DMS 273 treated with DMSO at 0.1 percent for 48 hours (cell line): ENCODE measurements at regions not wholly inside any gene's neighbourhood (a gene's known extent, or its start where the extent isn't known, plus 50 kb on each side); places are given as distances from the start of the nearest gene placed in this dataset.
"Not testable (repeated sequence)": the region's sequence is repeated elsewhere in the genome, so short reads cannot be mapped to it uniquely, and the experiment has no call there.

Source experiments
- DNase-seq: peaks from one replicate; lab custom pipeline; 2025; lab: John Stamatoyannopoulos, UW

DNA sequence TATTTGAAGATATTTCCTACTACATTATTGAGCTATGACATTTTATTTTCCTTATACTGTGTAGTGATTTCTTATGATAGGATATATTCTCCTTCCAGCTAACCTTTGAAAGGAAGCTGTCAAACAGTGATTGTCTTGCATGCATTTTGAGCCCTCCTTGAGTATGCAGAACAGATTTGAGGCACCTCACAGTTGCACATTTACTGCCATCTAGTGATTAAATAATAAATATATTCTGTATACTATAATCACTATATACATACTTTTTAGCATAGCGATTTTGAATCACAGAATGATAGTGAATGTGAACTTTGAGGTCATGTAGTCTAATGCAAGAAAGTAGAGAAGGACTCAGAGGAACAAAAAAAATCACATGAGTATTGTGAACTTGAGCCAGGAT is 268.4 kb upstream of the CDH19 start:
- no peak for DNase-seq

DNA sequence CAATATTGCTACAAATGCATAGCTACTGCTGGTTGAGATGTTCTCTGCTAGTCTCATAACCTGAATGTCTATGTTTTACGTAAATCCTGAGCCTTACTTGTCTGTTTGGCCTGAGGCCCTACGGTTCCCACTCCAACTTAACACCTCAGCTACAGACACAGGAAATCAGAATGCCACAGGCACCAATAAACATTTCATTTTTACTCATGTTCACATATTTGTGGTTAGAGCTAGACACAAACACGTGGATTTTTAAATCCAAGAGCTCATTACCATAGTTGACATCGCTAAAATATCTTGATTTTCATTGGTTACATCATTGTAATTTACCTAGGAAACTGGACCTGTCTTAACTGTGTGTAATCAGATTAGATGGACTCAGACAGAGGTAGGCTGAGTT is 263.8 kb upstream of the CDH19 start:
- DNase-seq, result no peak

DNA sequence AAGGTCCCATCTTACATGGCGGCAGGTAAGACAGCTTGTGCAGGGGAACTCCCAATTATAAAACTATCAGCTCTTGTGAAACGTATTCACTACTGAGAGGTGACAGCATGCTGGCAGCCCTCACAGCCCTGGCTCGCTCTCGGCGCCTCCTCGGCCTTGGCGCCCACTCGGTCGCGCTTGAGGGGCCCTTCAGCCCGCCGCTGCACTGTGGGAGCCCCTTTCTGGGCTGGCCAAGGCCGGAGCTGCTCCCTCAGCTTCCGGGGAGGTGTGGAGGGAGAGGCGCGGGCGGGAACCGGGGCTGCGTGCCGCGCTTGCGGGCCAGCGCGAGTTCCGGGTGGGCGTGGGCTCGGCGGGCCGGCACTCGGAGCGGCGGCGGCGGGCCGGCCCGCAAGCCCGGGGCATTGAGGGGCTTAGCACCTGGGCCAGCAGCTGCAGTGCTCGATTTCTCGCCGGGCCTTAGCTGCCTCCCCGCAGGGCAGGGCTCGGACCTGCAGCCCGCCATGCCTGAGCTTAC is 262.6 kb upstream of the CDH19 start:
- DNase-seq, result not testable (repeated sequence)

DNA sequence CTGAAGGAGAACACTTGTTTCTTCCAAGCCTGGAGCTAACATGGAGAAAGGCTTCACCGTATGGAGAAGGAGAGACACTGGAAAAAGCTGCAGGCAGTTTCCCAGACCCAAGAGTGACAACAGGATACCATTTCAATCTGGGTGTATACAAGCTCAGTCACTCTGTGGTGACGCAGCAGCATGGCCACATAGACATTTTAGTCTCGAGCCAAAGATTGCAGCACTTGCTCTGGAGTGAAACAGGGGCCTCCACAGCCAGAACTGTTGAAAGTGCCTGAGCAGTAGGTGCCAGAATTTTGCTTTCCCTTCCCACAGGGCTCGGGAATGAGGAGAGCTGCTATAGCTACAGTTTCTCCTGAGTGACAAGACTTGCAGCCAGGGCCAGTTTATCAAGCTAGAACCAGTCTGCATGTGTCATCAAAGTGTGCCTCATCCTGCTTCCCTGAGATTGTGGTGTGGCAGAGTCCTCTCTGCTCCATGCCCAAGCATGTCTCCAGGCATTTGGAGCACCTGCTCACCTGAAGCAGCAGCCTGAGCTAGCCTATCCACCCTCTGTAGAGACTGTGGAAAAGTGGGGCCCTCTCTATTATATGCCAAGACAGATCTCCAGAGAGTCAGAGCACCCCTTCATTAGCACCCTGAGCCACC is 234.6 kb upstream of the CDH19 start:
- no peak for DNase-seq

DNA sequence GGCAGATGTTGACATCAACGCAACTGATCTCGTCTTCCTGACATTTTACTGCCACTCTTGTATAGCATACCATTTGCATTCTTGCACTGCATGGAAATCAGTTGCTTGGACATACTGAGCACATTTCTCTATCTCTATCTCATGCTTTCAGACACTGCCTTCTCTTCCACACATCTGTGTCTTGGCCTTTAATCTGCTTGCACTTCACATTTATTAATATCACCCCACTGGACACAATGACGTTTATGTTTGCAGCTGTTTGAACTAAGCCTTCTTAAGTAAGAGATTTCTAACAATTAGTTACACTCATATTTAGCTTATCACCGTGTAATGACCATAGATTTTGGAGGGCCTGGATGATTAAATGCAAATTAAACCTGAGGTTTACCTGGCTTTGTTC is 229.8 kb upstream of the CDH19 start:
- DNase-seq, result no peak

DNA sequence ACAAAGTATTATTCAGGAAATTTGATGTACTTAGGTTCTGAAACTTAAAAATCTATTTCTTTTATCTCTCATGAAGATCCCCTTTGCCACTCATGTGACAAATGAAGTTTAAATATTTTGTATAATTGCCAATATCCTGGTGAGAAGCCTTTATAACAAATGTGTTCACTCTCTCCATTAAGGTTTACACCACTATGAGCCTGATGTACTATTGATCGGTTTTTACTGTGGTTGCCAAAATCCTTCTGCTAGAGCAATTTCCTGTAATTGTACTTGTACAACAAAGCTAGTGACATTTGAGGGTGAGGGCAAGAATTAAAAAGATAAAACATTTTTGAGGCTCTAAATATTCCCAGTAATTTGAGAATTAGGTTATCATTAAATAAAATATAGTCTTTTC is 222.3 kb upstream of the CDH19 start:
- no peak for DNase-seq

DNA sequence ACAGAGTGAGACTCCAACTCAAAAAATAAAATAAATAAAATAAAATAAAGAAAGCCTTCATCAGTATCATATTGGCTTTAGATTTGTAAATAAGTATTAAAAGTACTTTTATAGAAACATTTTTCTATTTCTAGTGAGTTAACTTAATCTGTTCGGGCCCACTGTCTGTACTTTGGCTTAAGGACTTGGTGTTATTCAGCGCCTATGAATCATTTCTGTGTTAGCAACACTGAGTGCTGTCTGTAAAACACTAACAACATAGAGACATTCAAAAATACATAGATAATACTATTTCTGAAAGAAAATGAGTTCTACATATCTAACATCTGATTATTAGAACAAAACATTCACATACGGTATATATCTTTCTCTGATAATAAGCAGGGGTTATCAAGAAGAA is 221.5 kb upstream of the CDH19 start:
- no peak for DNase-seq

DNA sequence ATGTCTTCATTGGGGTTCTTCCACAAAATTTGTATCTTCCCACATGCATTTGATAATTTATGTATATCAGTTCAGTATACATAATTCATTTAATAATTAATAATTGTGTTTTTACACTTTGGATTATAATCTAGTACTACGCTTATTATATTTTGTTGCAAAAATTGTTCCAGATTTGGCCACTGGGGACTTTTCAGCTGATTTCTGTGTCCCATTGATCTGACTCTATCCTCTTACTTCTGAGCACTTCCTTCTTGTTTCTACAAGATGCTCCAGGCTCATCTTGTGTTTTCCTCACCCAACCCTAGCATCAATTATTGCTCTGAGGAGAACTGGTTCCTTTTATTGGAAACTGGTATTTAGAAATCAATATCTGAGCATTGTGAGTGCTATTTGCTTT is 215.3 kb upstream of the CDH19 start:
- no peak for DNase-seq

DNA sequence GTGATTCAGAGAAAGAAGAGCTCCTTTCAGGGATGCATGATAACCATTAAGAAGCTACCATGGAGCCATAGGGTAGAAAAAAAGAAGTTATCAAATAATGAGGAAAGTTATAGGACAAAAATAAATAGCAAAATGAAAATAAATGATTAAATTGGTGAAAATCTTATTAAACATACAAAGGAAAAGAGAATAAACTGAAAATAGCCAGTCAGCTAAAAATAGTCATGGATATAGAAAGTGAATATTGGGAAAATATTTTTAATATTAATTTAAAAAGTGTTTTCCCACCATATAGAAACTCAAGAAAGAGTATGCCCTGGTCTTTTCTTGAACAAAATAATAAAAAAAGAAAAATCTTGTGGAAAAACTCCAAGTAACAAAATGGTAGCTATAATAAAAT is 209.2 kb upstream of the CDH19 start:
- DNase-seq, result no peak

DNA sequence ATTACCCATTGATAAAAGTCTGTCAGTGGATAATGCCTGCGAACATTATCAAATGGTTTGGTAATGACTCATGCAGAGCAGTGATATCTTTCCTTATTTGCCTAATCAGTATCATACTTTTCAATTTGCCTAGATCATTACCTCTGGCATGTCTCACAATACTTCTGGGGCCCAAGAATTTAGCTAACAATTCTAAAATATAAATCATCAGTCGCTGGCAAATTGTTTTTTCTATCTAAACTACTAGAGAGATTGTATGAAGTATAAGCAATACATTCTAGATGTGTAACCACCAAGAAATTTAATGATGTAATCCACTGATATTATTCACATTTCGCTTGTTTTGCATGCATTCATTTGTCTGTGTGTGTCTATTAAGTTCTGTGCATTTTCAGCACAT is 191.2 kb upstream of the CDH19 start:
- DNase-seq, result no peak

DNA sequence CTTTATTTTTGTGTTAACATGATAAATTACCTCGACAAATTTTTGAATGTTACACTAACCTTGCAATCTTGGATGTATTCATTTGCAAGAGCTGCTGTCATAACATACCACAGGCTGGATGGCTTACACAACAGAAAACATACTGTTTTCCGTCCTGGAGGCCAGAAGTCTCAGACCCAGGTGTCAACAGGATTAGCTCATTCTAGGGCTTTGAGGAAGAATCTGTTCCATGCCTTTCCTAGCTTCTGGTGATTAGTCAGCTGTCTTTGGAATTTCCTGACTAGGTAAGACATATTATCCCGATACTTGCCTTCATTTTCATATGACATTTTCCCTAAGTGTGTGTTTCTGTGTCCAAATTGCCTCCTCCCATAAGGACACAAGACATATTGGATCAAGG is 188.6 kb upstream of the CDH19 start:
- no peak for DNase-seq

DNA sequence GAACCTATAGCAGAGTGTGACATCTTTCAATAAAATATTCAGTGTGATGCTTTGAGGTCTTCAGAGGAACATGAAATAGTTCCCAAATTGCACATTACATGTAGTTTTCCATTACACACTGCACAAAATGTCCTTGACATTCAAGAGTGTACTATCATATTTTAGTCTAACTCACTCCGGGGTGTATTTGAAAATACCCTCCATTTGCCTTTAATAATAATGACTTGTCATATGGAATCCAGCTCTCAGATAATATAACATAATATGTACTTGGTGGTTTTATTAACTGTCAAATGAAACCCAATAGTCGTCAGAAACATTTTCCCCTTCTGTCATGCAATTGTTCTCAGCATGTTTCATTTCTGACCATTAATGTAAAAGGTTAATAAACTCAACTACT is 176.7 kb upstream of the CDH19 start:
- no peak for DNase-seq

DNA sequence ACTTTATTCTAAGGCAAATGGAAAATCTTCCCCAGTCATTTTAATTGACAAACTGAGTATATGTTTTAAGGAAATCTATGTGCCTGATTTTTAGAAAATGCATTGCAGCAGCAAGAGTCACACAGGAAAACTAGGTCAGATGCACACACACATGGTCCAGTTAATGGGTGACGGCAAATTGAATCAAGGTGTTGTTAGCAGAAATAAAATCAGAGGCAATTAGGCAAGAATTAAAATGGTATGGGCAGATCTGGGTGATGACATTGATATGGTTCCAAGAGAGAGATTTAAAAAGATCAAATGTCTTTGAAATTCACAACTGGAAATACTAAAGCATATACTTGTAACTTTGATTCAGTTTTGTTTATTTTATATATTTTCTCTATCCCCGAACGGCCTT is 174.2 kb upstream of the CDH19 start:
- DNase-seq, result no peak

DNA sequence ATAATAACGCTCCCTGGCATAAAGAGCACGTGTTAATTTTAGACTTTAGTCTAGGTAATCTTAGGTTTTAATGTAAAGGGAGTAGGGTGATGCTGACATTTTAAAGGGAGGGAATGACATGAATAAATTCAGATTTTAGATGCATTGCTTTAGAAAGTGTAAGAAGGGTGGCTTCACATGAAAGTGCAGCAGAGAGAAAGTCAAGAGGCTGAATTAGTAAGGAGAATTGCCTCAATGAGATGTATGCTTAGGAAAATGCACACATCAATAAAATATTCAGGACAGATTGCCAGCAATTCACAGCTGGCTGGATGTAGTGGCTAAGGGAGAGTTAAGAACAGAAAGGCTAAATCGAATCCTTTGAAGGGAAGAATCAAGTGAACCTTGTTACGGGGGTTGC is 165.5 kb upstream of the CDH19 start:
- peak; percentile 58 for DNase-seq

DNA sequence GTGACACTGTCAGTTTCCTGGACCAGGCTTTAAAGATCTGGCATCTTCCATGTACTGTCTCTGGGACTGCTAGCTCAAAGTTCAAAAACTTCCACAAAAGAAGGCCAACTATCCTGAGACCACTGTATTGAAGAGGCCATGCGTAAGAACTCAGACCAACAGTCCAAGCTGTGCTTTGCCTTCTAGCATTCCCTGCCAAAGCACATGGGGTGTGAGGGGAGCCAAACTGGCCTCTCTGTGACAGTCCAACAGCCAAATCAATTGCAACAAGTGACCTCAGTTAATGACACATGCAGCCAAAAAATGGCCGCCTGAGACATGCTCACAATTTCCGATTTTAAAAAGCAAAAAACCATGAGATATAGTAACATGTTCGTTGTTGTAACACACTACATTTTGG is 160.3 kb upstream of the CDH19 start:
- no peak for DNase-seq

DNA sequence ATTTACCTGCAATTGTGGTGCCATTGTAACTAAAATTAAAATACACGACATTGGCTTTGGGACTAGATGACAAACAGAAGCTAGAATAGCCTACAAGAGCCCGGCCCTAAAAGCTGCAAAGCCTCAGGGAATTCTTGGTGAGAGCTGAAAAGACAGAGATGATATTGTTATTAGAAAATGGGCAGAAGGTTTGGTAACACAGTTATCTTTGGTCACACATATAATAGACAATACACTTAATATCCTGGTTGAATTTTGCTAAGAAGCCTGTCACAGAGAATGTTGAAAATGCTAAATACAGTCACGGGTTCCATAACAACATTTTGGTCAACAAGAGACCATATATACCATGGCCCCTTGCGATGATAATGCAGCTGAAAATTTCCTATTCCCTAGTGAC is 157.3 kb upstream of the CDH19 start:
- no peak for DNase-seq

DNA sequence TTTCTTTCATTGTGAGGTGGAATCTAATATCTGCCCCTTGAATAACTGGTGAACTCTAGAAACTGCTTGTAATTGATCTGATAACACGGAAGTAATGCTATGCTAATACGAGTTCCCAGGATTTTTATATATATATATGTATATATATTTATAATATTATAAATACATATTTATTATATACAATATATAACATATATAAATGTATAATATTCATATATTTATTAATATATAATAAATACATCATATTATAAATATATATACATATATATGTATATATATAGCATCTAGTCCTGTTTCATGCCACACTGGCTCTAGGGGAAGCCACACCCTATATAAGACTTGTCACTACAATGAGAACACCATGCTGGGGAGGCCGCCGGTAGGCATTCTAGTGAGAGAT is 156.7 kb upstream of the CDH19 start:
- DNase-seq, result no peak

DNA sequence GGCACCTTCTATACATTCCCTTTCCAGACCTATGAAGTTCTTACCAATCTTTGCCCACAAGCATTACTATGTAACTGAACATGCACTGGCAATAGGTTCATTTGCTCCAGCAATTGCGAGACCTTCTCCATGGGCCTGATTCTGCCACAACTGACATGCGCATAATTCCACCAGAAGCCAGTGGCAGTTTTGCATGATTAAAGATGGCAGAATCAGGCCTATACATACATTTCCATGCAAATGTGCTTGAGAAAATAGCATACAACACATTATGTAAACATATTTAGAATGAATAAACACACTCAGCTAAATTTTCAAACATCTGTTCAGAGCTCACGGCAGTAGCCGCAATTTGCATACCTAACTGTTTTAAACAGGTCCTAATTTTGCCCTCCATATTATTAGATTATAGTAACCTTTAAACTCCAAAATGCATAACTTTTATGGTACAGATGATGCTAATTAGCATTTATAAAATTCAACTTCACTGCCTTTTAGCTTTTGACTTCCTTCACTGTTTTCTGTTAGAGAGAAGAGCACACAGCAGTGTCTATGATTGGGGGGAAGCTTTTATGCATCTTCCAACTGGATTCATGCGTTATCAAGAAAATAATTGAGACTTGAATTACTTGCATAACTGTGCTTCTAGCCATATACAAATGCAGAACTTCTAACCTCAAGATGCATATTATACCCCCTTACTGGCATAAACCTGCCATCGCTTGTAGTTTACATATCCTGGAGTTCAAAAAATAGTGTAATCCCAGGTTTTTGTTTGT is 155.3 kb upstream of the CDH19 start:
- DNase-seq, result no peak

DNA sequence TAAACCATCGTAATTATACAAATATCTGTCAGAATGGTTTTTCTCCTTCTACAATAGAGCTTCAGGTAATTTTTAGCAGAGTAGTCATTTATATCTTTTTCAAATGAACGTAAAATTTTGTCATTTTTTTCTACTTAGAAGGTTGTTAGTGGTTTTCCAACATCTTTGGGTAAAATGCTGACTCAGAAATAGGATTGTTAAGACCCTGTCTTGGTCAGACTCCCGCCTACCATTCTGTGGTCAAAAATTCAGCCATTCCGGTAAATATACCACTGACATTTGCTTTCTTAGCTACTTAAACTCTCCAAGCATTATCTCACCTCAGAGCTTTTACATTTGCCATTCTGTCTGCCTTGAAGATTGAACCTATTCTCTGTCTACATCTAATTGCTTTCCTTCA is 154.1 kb upstream of the CDH19 start:
- no peak for DNase-seq

DNA sequence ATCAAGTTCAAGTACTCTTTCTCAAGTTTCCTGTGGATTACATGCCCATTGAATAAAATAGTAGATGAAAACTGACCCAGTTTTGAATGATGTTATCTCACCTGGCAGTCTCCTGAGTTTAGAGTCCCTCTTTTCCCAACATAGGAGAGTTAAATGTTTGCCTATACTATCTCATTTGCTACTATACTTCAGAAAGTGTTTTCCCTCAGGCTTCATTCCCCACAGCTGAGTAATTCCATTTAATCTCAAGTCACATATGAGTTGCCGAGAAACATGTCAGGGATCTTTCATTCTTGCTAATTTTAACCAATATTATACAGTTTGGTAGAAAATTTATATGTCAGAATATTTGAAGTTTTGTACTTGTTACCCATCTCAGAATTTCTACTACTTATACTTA is 150.4 kb upstream of the CDH19 start:
- no peak for DNase-seq

DNA sequence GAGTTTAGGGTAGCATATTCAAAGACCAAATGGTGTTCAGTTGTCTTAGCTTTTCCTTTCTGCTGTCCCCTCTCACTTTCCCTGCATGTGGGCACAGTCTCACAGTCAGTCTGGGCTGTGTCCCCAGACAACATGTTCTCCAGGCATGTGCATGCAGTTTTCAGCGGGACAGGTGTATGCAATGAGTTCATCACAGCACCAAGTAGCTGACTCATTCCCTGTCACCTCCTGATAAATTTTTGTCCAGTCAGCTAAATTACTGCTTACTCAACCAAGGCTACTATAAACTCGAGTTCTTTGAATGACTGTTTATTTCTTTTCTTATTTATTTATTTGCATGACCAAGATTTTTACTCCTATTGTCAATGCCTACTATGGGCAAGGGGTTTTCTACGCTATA is 148.8 kb upstream of the CDH19 start:
- no peak for DNase-seq

DNA sequence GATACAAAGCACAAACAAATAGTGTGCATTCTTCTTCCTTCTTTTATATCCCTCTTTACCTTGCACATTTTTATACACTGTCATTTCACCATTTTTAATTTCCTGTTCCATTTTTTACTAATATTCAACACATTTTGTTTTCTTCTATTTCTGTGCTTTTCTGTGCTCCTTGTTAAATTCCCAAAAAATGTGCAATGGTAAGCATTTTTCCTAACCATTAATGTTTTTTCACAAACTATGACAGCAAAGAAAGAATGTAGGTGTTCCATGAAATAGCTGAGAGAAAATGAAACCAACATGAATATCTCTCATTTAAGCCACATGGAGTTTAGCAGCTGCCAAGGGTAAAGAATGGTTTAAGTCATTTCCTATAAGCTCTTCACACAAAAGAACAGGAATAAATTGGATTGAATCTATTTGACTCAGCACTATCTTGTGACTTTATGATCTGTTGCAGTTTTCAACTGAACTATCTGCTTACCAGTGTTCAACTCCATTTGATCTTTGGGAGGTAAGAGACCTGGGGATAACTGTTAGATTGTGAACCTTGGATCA is 145.7 kb upstream of the CDH19 start:
- DNase-seq, result no peak

DNA sequence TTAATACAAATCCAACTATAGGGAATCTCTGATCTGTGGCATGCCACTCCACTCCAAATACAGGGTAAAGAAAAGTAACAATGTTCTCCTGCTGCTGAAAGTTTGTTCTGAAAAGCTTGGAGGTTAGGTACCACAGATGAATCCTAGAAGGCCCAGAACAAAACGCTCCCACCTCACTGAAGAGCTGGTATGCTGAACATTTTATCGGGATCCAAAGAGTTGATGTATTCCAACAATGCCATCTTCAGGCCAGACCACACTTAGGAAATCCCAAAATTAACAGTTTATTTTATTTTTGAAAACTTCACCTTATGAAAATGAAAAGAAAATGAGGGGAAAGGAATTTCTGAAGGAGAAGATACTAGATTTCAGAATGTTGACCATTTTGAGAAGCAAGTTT is 145.1 kb upstream of the CDH19 start:
- DNase-seq, result no peak

DNA sequence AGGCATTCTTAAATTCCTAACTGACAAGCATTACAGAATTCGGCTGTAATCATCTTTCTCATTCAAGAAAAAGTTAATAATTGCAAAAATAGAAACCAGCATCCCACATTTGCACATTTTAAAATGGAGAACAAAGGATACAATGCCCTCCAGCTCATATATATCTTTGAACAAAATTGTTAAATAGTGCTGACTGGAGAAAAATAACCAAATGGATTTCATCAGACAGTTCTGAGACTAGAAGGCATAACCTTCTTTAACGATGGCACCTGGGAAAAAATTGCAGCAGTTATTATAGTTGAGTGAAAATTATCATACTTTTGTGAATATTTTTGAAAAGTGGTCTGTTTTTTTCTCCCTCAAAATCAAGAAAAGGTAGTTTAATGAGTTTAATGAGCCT is 138.9 kb upstream of the CDH19 start:
- no peak for DNase-seq
